Neural progenitor cell (in vitro differentiated cells): ENCODE measurements at regions not wholly inside any gene's neighbourhood (a gene's known extent, or its start where the extent isn't known, plus 50 kb on each side); places are given as distances from the start of the nearest gene placed in this dataset.

ENCODE experiments used
- EZH2 ChIP-seq: fragments of 200-600 bp; sonication (generic); IDR thresholded peaks from 2 replicates; pipeline ENCODE4 v1.6.1; 2017; ENCODE audit warnings: antibody characterized with exemption, mild to moderate bottlenecking, moderate library complexity
- EZH2phosphoT487 ChIP-seq: fragments of 200-600 bp; sonication (generic); IDR thresholded peaks from 2 replicates; pipeline ENCODE4 v1.6.1; 2017; ENCODE audit warnings: antibody characterized with exemption
- TF ChIP-seq, protein P1 (sequence below): fragments of 200-600 bp; sonication (generic); IDR thresholded peaks from 2 replicates; pipeline ENCODE4 v1.5.1; 2017; ENCODE audit warnings: antibody characterized with exemption, mild to moderate bottlenecking

DNA sequence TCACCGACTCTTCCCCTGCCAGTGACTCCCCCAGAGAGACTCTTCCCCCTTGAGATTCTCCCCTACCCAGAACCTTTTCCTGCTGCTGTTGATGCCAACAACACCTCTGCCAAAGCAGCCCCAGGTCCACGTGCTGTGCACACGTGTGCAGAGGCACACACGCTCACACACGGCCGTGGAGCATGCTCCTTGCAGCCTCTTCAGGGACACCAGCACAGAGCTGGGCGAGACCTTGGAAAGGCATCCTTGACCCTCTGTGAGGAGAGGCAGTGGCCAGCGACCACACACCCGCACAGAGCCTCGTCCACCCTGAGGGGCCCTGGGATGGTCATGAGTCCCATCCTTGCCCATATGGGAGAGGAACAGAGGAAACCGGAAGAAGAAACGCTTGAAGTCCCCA lies 181.9 kb downstream of the RBFOX3 start:
- TF ChIP-seq, protein P1, sequence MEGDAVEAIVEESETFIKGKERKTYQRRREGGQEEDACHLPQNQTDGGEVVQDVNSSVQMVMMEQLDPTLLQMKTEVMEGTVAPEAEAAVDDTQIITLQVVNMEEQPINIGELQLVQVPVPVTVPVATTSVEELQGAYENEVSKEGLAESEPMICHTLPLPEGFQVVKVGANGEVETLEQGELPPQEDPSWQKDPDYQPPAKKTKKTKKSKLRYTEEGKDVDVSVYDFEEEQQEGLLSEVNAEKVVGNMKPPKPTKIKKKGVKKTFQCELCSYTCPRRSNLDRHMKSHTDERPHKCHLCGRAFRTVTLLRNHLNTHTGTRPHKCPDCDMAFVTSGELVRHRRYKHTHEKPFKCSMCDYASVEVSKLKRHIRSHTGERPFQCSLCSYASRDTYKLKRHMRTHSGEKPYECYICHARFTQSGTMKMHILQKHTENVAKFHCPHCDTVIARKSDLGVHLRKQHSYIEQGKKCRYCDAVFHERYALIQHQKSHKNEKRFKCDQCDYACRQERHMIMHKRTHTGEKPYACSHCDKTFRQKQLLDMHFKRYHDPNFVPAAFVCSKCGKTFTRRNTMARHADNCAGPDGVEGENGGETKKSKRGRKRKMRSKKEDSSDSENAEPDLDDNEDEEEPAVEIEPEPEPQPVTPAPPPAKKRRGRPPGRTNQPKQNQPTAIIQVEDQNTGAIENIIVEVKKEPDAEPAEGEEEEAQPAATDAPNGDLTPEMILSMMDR = no peak
- no peak for TF ChIP-seq EZH2
- TF ChIP-seq EZH2phosphoT487 = no peak
